HFFc6 (cell line): ENCODE measurements at regions not wholly inside any gene's neighbourhood (a gene's known extent, or its start where the extent isn't known, plus 50 kb on each side); places are given as distances from the start of the nearest gene placed in this dataset.

Experiments used
- DNase-seq: peaks from one replicate; pipeline ENCODE4 v3.0.0-alpha.2; 2018
- H3K27ac Mint-ChIP-seq: 2 replicates; pipeline ENCODE4 v1.8.0; 2020; ENCODE audit warnings: mild to moderate bottlenecking, mixed read lengths
- H3K27me3 Mint-ChIP-seq: 2 replicates; pipeline ENCODE4 v1.8.0; 2021; ENCODE audit warnings: mild to moderate bottlenecking, moderate library complexity, mixed read lengths; ENCODE audit not compliant: insufficient read depth
- H3K36me3 Mint-ChIP-seq: 2 replicates; pipeline ENCODE4 v1.8.0; 2021; ENCODE audit warnings: low read depth, mixed read lengths
- H3K4me1 Mint-ChIP-seq: 2 replicates; pipeline ENCODE4 v1.8.0; 2020; ENCODE audit warnings: low read depth, mixed read lengths
- H3K4me3 Mint-ChIP-seq: 2 replicates; pipeline ENCODE4 v1.8.0; 2020; ENCODE audit warnings: mild to moderate bottlenecking, moderate library complexity, mixed read lengths
- H3K9me3 Mint-ChIP-seq: 2 replicates; pipeline ENCODE4 v1.8.0; 2020; ENCODE audit warnings: mild to moderate bottlenecking, mixed read lengths
- CTCF ChIP-seq: fragments of 200-600 bp; sonication (generic); IDR thresholded peaks from 2 replicates; pipeline ENCODE4 v1.5.0; 2021; ENCODE audit warnings: antibody characterized with exemption, mild to moderate bottlenecking

- H3K36me3 Mint-ChIP-seq: no peaks in the 10 kb centered on the region
- no peaks in the 10 kb centered on the region for H3K9me3 Mint-ChIP-seq
- H3K4me1 Mint-ChIP-seq: peaks cover 31% of the 10 kb centered on the region
- TF ChIP-seq CTCF: no peak
- DNase-seq: no peak
- H3K27me3 Mint-ChIP-seq: no peaks in the 10 kb centered on the region
- no peak overlapping the region for H3K4me3 Mint-ChIP-seq
- H3K27ac Mint-ChIP-seq: no peak overlapping the region
Observed at GRCh38 chr5:93246090-93246855, 334.7 kb downstream of the NR2F1-AS1 start.

GRCh38 chr5:93245226-93245625 is 335.8 kb downstream of the NR2F1-AS1 start:
- H3K27me3 Mint-ChIP-seq: no peaks in the 10 kb centered on the region
- no peak for DNase-seq
- no peak for TF ChIP-seq CTCF
- peaks cover 27% of the 10 kb centered on the region for H3K4me1 Mint-ChIP-seq
- no peaks in the 10 kb centered on the region for H3K36me3 Mint-ChIP-seq
- no peak overlapping the region for H3K4me3 Mint-ChIP-seq
- H3K9me3 Mint-ChIP-seq: no peaks in the 10 kb centered on the region
- H3K27ac Mint-ChIP-seq: no peak overlapping the region

GRCh38 chr5:93243481-93243880 is 337.5 kb downstream of the NR2F1-AS1 start:
- no peaks in the 10 kb centered on the region for H3K27me3 Mint-ChIP-seq
- peaks cover 25% of the 10 kb centered on the region for H3K4me1 Mint-ChIP-seq
- TF ChIP-seq CTCF: no peak
- H3K9me3 Mint-ChIP-seq: no peaks in the 10 kb centered on the region
- H3K4me3 Mint-ChIP-seq: no peak overlapping the region
- DNase-seq: no peak
- no peak overlapping the region for H3K27ac Mint-ChIP-seq
- H3K36me3 Mint-ChIP-seq: no peaks in the 10 kb centered on the region

GRCh38 chr5:93240228-93240834 is 340.7 kb downstream of the NR2F1-AS1 start:
- Mint-ChIP-seq H3K9me3 (no peaks in the 10 kb centered on the region), H3K4me1 (peaks cover 29% of the 10 kb centered on the region), H3K4me3 (no peak overlapping the region), H3K27me3 (no peaks in the 10 kb centered on the region), H3K27ac (no peak overlapping the region), H3K36me3 (no peaks in the 10 kb centered on the region)
- TF ChIP-seq CTCF: no peak
- DNase-seq: no peak

GRCh38 chr5:93236807-93237421 is 344.1 kb downstream of the NR2F1-AS1 start:
- Mint-ChIP-seq H3K9me3 (no peaks in the 10 kb centered on the region), H3K4me1 (peaks cover 30% of the 10 kb centered on the region), H3K36me3 (peaks cover 20% of the 10 kb centered on the region; the same call in 1 of the 2 replicates), H3K27me3 (no peaks in the 10 kb centered on the region), H3K27ac (peak overlapping the region; percentile 56), H3K4me3 (peak overlapping the region; percentile 45; the same call in 1 of the 2 replicates)
- peak; percentile 50 for TF ChIP-seq CTCF
- peak; percentile 88 for DNase-seq
